ENCODE measurements at regions not wholly inside any gene's neighbourhood (a gene's known extent, or its start where the extent isn't known, plus 50 kb on each side); places are given as distances from the start of the nearest gene placed in this dataset.

DNA sequence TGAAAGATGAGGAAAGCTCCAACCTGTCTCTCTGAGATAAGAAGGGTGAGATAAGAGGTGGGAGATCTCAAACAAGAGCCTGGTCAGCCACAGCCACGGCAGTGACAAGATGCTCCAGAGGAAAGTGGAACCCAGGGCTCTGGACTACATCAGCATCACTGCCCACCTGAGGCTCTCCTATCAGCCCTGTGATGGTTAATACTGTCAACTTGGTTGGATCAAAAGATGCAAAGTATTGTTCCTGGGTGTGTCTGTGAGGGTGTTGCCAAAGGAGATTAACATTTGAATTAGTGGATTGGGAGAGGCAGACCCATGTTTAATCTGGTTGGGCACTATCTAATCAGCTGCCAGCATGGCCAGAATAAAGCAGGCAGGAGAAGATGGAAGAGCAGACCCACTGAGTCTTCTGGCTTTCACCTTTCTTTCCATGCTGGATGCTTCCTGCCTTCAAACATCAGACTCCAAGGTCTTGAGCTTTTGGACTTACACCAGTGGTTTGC lies 476.6 kb upstream of the NBEA start:
- no peaks in the 10 kb centered on the region for H3K4me1 ChIP-seq (ENCODE audit: control insufficient read depth, low read depth, low read length)
- H3K4me3 ChIP-seq (ENCODE audit: low read length), result no peak overlapping the region
- H3K27me3 ChIP-seq (ENCODE audit: control insufficient read depth, insufficient read depth, low read length), result no peaks in the 10 kb centered on the region
- H3K36me3 ChIP-seq (ENCODE audit: control insufficient read depth, low read depth, low read length), result no peaks in the 10 kb centered on the region
- no peak overlapping the region for H3K27ac ChIP-seq (ENCODE audit: low read length)
- H3K9ac ChIP-seq (ENCODE audit: low read length), result no peak overlapping the region
- H3K9me3 ChIP-seq (ENCODE audit: control insufficient read depth, low read depth, low read length), result no peaks in the 10 kb centered on the region

DNA sequence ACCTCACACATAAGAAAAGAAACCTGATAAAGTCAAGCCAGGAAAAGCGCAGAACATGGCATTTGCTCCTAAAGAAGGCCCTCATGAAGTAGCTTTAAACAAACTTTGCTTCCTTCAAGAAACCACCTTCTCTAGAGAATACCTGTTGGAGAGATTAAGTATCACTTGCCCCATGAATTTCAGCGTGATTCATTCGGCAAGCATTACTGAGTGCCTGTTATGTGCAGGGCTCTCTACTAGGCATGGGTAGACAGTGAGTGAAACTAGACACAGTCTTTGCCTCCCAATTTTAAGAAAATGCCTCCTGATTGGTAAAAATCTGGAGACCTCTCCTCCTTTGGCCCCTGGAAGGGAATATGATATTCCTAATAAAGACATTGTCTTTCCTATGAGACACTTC lies 475.8 kb upstream of the NBEA start:
- Histone ChIP-seq H3K27me3 (ENCODE audit: control insufficient read depth, insufficient read depth, low read length) (no peaks in the 10 kb centered on the region), H3K4me1 (ENCODE audit: control insufficient read depth, low read depth, low read length) (no peaks in the 10 kb centered on the region), H3K9me3 (ENCODE audit: control insufficient read depth, low read depth, low read length) (no peaks in the 10 kb centered on the region), H3K36me3 (ENCODE audit: control insufficient read depth, low read depth, low read length) (no peaks in the 10 kb centered on the region), H3K4me3 (ENCODE audit: low read length) (no peak overlapping the region), H3K27ac (ENCODE audit: low read length) (no peak overlapping the region), H3K9ac (ENCODE audit: low read length) (no peak overlapping the region)

DNA sequence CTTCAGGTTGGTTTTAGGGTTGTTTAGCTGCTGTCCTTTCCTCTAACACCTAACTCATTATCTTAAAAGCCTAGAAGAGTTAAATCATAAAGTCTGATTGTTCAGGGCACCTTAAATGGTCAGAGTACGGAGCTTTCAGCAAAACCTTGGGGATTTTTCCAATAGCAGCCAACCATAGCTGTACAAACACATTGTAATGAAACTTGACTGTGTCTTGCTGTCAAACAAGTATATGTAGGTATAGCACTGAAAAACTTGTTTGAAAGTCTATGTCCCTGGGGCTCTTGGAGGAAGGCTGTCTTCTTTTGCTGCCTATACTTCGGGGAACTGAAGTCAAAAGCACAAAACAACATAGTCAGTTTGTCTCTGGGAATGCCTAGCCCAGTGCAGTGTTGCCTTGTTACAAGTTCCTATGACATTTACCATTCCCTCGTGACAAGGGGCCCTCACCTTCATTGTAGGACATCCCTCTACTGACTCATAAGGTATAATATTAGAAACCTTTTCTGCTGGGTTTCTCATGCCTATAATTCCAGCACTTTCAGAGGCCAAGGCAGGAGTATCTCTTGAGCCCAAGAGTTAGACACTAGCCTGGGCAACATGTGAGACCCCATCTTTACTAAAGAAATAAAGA lies 474.5 kb upstream of the NBEA start:
- H3K27ac ChIP-seq (ENCODE audit: low read length), result no peak overlapping the region

DNA sequence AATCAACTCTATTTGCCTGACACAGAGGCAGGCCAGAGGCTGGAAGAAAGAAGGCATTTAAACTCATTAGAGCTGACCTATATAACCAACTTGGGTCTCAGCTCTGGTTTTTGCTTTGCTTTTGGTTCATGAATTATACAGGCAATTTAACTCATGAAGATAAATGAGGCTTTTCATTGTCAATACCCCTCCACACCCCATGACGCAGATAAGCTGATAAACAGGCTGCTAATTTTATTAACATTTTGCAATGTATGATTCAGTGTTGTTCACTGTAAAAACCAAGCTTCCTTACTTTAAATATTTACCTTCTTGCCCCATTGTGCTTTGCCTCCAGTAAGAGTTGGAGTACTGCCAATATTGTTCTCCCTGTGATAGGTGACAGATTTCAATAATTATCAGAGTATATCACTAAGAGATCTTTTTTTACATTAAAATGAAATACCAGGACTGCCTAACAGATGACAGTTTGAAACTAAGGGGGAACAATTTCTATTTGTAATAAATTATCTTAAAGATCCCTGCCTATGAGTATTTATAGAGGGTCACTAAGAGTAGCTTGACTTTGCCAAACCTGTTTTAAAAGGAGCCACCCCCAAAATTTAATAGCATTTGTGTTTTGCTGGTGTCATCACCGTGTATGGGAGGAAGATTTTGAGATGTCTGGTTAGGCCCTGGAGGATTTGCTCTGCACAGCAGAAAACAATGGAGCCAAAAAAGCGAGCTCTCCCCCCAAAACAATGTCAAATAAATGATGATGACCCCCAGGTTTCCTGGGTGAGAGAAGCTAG lies 472.7 kb upstream of the NBEA start:
- no peaks in the 10 kb centered on the region for H3K36me3 ChIP-seq (ENCODE audit: control insufficient read depth, low read depth, low read length)
- no peak overlapping the region for H3K4me3 ChIP-seq (ENCODE audit: low read length)
- no peaks in the 10 kb centered on the region for H3K4me1 ChIP-seq (ENCODE audit: control insufficient read depth, low read depth, low read length)
- H3K9me3 ChIP-seq (ENCODE audit: control insufficient read depth, low read depth, low read length), result no peaks in the 10 kb centered on the region
- no peak overlapping the region for H3K9ac ChIP-seq (ENCODE audit: low read length)
- no peak overlapping the region for H3K27ac ChIP-seq (ENCODE audit: low read length)
- no peaks in the 10 kb centered on the region for H3K27me3 ChIP-seq (ENCODE audit: control insufficient read depth, insufficient read depth, low read length)

More for the DNA sequence above, 474.5 kb upstream of the NBEA start:
- Histone ChIP-seq H3K4me1 (ENCODE audit: control insufficient read depth, low read depth, low read length) (no peaks in the 10 kb centered on the region), H3K36me3 (ENCODE audit: control insufficient read depth, low read depth, low read length) (no peaks in the 10 kb centered on the region), H3K27me3 (ENCODE audit: control insufficient read depth, insufficient read depth, low read length) (no peaks in the 10 kb centered on the region), H3K9ac (ENCODE audit: low read length) (no peak overlapping the region), H3K4me3 (ENCODE audit: low read length) (no peak overlapping the region), H3K9me3 (ENCODE audit: control insufficient read depth, low read depth, low read length) (no peaks in the 10 kb centered on the region)

DNA sequence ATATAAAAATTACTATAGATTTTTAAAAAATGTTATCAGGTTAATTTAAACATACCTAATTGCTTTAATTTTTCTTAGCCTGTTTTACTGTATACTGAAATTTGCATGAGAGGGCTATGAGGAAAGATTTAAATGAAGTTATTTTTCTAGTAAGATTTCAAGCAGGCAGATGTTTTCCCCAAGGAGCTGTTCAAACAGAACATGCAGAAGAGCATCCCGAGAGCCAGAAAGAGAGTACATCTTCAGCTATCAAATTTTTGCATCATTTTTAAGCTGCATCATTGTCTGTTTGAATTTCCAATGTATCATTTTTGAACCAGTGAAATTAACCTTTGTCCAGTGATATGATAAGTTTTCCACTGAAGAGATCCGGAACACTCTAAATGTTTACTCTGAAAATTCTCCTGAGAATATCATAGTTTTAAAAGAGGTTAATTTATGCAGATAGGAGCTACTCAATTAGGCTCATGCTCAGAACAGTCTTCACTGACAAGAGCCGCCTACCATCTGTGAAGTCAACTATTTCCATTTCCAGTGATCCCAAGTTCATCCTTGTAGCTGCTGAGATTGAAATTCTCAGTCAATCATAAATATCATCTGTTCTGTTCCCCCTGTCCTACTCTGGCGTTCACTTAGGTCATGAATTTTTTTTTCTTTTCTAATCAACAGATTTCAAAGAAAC lies 467.7 kb upstream of the NBEA start:
- Histone ChIP-seq H3K36me3 (ENCODE audit: control insufficient read depth, low read depth, low read length) (no peaks in the 10 kb centered on the region), H3K9ac (ENCODE audit: low read length) (no peak overlapping the region), H3K27me3 (ENCODE audit: control insufficient read depth, insufficient read depth, low read length) (no peaks in the 10 kb centered on the region), H3K9me3 (ENCODE audit: control insufficient read depth, low read depth, low read length) (no peaks in the 10 kb centered on the region), H3K4me1 (ENCODE audit: control insufficient read depth, low read depth, low read length) (no peaks in the 10 kb centered on the region), H3K27ac (ENCODE audit: low read length) (no peak overlapping the region), H3K4me3 (ENCODE audit: low read length) (no peak overlapping the region)

DNA sequence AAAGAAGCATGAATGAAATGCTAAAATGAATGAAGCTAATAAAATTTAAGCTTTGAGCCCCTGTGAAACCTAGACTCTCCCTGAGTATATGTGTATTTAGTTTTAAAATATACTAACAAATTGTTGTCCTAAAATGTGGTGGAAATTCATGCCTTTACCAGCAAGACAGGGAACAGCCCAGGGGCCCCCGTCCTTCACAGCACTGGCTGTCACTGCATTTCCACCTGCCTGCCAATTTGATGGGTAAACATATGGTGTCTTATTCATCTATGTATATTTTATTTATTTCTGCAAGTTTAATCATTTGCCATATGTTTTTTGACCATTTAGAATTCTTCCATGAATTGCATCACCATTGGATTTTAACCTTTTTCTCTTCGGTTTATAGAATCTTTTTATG lies 463.7 kb upstream of the NBEA start:
- H3K36me3 ChIP-seq (ENCODE audit: control insufficient read depth, low read depth, low read length), result no peaks in the 10 kb centered on the region
- no peaks in the 10 kb centered on the region for H3K4me1 ChIP-seq (ENCODE audit: control insufficient read depth, low read depth, low read length)
- no peak overlapping the region for H3K27ac ChIP-seq (ENCODE audit: low read length)

DNA sequence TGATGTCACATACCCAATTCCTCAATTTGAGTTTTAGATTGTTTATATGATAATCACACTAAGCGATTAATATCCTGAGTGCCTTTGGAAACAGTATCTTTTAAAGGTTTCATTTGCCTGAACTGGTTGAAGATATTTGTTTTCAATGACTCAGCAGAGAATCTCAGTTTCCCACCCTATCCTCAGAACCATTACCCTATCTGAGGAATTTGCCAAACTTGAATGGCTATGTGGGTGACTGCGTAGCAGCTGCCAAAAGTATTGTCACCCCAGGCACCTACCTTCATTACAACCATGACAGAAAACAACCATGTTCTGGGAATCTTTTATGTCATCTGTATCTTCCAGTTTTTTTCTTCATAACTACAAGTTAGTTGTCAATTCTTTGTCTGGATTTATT lies 440.1 kb upstream of the NBEA start:
- H3K4me3 ChIP-seq (ENCODE audit: low read length), result no peak overlapping the region
- no peaks in the 10 kb centered on the region for H3K36me3 ChIP-seq (ENCODE audit: control insufficient read depth, low read depth, low read length)
- H3K27ac ChIP-seq (ENCODE audit: low read length), result no peak overlapping the region
- H3K4me1 ChIP-seq (ENCODE audit: control insufficient read depth, low read depth, low read length), result no peaks in the 10 kb centered on the region
- no peaks in the 10 kb centered on the region for H3K9me3 ChIP-seq (ENCODE audit: control insufficient read depth, low read depth, low read length)
- H3K27me3 ChIP-seq (ENCODE audit: control insufficient read depth, insufficient read depth, low read length), result no peaks in the 10 kb centered on the region
- H3K9ac ChIP-seq (ENCODE audit: low read length), result no peak overlapping the region

More for the DNA sequence above, 463.7 kb upstream of the NBEA start:
- H3K27me3 ChIP-seq (ENCODE audit: control insufficient read depth, insufficient read depth, low read length), result no peaks in the 10 kb centered on the region
- H3K9me3 ChIP-seq (ENCODE audit: control insufficient read depth, low read depth, low read length), result no peaks in the 10 kb centered on the region
- no peak overlapping the region for H3K4me3 ChIP-seq (ENCODE audit: low read length)
- no peak overlapping the region for H3K9ac ChIP-seq (ENCODE audit: low read length)

DNA sequence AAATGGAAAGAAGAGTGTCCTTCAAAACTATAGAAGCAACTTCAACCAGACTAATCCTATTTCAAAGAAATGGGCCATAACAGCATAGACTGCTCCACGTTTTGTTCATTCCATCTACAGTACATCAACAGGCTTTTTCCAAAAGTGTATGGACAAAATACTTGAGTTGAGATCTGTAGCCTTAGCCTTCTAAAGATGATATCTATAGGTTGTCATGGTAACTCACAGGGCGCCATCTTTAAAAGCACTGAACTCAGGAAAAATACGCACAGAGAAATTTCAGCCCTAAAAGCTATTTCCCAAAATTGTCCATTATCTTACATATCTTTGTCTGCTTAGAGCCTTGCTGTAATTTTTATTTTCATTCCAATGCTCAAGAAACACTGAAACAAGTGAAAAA lies 439.4 kb upstream of the NBEA start:
- Histone ChIP-seq H3K4me1 (ENCODE audit: control insufficient read depth, low read depth, low read length) (no peaks in the 10 kb centered on the region), H3K27me3 (ENCODE audit: control insufficient read depth, insufficient read depth, low read length) (no peaks in the 10 kb centered on the region), H3K9ac (ENCODE audit: low read length) (no peak overlapping the region), H3K27ac (ENCODE audit: low read length) (no peak overlapping the region), H3K9me3 (ENCODE audit: control insufficient read depth, low read depth, low read length) (no peaks in the 10 kb centered on the region), H3K36me3 (ENCODE audit: control insufficient read depth, low read depth, low read length) (no peaks in the 10 kb centered on the region), H3K4me3 (ENCODE audit: low read length) (no peak overlapping the region)

DNA sequence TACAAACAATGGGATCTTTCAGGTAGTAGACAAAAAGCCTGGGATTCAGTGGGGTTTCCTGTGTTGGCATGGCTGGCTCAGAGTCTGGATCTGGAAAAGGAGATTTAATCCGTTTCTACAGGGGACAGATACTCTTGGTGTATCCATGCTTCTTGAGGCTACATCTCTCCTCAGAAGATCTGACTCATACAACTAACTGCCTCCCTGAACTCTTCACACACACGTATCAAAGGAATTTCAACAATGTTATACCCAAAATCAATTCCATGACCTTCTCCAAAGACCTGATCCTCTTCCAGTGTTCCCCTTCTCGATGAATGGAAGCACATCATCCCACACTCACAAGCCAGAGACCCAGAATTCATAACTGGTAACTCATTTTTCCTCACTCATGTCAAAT lies 435.3 kb upstream of the NBEA start:
- Histone ChIP-seq H3K9ac (ENCODE audit: low read length) (no peak overlapping the region), H3K9me3 (ENCODE audit: control insufficient read depth, low read depth, low read length) (no peaks in the 10 kb centered on the region), H3K4me3 (ENCODE audit: low read length) (no peak overlapping the region), H3K27me3 (ENCODE audit: control insufficient read depth, insufficient read depth, low read length) (no peaks in the 10 kb centered on the region), H3K36me3 (ENCODE audit: control insufficient read depth, low read depth, low read length) (no peaks in the 10 kb centered on the region), H3K27ac (ENCODE audit: low read length) (no peak overlapping the region), H3K4me1 (ENCODE audit: control insufficient read depth, low read depth, low read length) (no peaks in the 10 kb centered on the region)

DNA sequence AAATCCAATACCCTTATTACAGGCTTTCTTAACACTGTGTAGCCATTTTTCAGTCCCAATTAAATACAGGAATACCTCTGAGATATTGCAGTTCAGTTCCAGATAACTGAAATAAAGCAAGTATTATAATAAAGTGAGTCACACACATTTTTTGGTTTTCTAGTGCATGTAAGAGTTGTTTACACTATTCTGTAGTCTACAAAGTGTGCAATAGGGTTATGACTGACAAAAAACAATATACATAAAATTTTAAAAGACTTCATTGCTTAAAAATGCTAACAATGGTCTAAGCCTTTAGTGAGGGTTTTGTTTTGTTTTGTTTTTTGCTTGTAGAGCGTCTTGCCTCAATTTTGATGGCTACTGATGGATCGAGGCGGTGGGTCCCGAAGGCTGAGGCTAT lies 434.4 kb upstream of the NBEA start:
- Histone ChIP-seq H3K27ac (ENCODE audit: low read length) (no peak overlapping the region), H3K36me3 (ENCODE audit: control insufficient read depth, low read depth, low read length) (no peaks in the 10 kb centered on the region), H3K9me3 (ENCODE audit: control insufficient read depth, low read depth, low read length) (no peaks in the 10 kb centered on the region), H3K9ac (ENCODE audit: low read length) (no peak overlapping the region), H3K27me3 (ENCODE audit: control insufficient read depth, insufficient read depth, low read length) (no peaks in the 10 kb centered on the region), H3K4me1 (ENCODE audit: control insufficient read depth, low read depth, low read length) (no peaks in the 10 kb centered on the region), H3K4me3 (ENCODE audit: low read length) (no peak overlapping the region)

DNA sequence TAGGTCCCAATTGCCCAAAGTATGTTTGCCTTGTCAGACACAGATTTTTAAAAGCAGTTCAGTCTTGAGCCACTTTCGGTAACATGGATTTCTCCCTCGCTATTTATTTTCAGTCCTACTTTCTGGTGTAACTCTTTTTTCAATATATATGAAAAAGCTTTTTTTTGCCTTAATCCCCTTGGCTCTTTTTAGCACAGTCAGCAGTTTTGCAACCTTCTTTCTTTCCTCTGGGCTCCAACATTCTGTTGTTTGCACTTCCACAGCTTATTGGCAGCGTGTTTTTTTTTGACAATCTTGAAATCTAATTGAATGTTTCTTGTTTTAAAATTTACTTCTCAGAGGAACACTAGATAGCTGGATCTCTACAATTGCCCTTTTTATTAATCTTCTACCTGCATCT lies 429.3 kb upstream of the NBEA start:
- H3K27ac ChIP-seq (ENCODE audit: low read length), result no peak overlapping the region
- H3K4me3 ChIP-seq (ENCODE audit: low read length), result no peak overlapping the region
- no peaks in the 10 kb centered on the region for H3K9me3 ChIP-seq (ENCODE audit: control insufficient read depth, low read depth, low read length)
- H3K9ac ChIP-seq (ENCODE audit: low read length), result no peak overlapping the region
- H3K36me3 ChIP-seq (ENCODE audit: control insufficient read depth, low read depth, low read length), result no peaks in the 10 kb centered on the region
- H3K4me1 ChIP-seq (ENCODE audit: control insufficient read depth, low read depth, low read length), result no peaks in the 10 kb centered on the region
- no peaks in the 10 kb centered on the region for H3K27me3 ChIP-seq (ENCODE audit: control insufficient read depth, insufficient read depth, low read length)

All from iPS-18a (cell line).